IMR-90 (cell line): ENCODE measurements at regions not wholly inside any gene's neighbourhood (a gene's known extent, or its start where the extent isn't known, plus 50 kb on each side); places are given as distances from the start of the nearest gene placed in this dataset.

ENCODE experiments used
- ATAC-seq: fragments of 200-7000 bp; cut with Tn5 transposase; 2 replicates; pipeline ENCODE4 v1.9.1; 2020; ENCODE audit warnings: low read depth, mild to moderate bottlenecking, moderate library complexity
- BruUV-seq: library from RNA; stranded (reverse); fragments of 400-500 nt; replicated peaks from 2 replicates; lab custom pipeline; 2021; lab: Mats Ljungman, UMichigan
- CTCF ChIA-PET: fragments of 300-600 bp; formaldehyde crosslinking; extraction: SDS; loops from one replicate; lab custom pipeline; 2021; ENCODE audit warnings: antibody characterized with exemption; lab: Yijun Ruan, JAX
- POLR2A ChIA-PET: fragments of 300-600 bp; sonication (Branson Sonifier 250); formaldehyde crosslinking; loops from one replicate; lab custom pipeline; 2022; ENCODE audit warnings: antibody characterized with exemption; ENCODE audit not compliant: unreplicated experiment; lab: Charles Lee
- DNase-seq: peaks from one replicate; pipeline ENCODE4 v3.0.0; 2013
- H2AFZ ChIP-seq: replicated peaks from 2 replicates; pipeline ENCODE3; 2013; ENCODE audit warnings: low read length, mild to moderate bottlenecking; ENCODE audit not compliant: poor library complexity
- H2AK5ac ChIP-seq: 2 replicates; pipeline ENCODE4 v1.6.1; 2013; ENCODE audit warnings: low read depth, low read length, inconsistent platforms
- H2AK9ac ChIP-seq: replicated peaks from 2 replicates; pipeline ENCODE3; 2013; ENCODE audit warnings: mild to moderate bottlenecking, low read depth, low read length, moderate library complexity; ENCODE audit not compliant: poor library complexity
- H2BK120ac ChIP-seq: 2 replicates; pipeline ENCODE4 v1.6.1; 2013; ENCODE audit warnings: low read depth, low read length, inconsistent platforms
- H2BK15ac ChIP-seq: 3 replicates; pipeline ENCODE4 v1.6.1; 2013; ENCODE audit warnings: low read depth, low read length, inconsistent platforms
- H2BK20ac ChIP-seq: 2 replicates; pipeline ENCODE4 v1.6.1; 2013; ENCODE audit warnings: low read depth, mild to moderate bottlenecking, inconsistent platforms, low read length, moderate library complexity
- H2BK5ac ChIP-seq: 2 replicates; pipeline ENCODE4 v1.6.1; 2013; ENCODE audit warnings: mild to moderate bottlenecking, low read depth, low read length, inconsistent platforms; ENCODE audit not compliant: poor library complexity, severe bottlenecking
- H3K14ac ChIP-seq: replicated peaks from 2 replicates; pipeline ENCODE4 v1.6.1; 2013; ENCODE audit warnings: low read depth, low read length, inconsistent platforms
- H3K18ac ChIP-seq: 2 replicates; pipeline ENCODE4 v1.6.1; 2013; ENCODE audit warnings: low read depth, low read length, control low read depth
- H3K23ac ChIP-seq: 2 replicates; pipeline ENCODE4 v1.6.1; 2013; ENCODE audit warnings: low read depth, low read length, inconsistent platforms
- H3K27ac ChIP-seq: 2 replicates; pipeline ENCODE4 v1.5.1; 2013; ENCODE audit warnings: mild to moderate bottlenecking, control low read depth, low read length; ENCODE audit not compliant: insufficient read depth
- H3K27me3 ChIP-seq: 2 replicates; pipeline ENCODE4 v1.6.1; 2013; ENCODE audit warnings: low read length; ENCODE audit not compliant: control insufficient read depth, insufficient read depth
- H3K36me3 ChIP-seq: 2 replicates; pipeline ENCODE4 v1.6.1; 2013; ENCODE audit warnings: low read length, mixed read lengths; ENCODE audit not compliant: control insufficient read depth, insufficient read depth
- H3K4ac ChIP-seq: 2 replicates; pipeline ENCODE4 v1.6.1; 2013; ENCODE audit warnings: low read depth, low read length, inconsistent platforms
- H3K4me1 ChIP-seq: 2 replicates; pipeline ENCODE4 v1.6.1; 2013; ENCODE audit warnings: low read length, mixed read lengths; ENCODE audit not compliant: control insufficient read depth, insufficient read depth
- H3K4me2 ChIP-seq: 2 replicates; pipeline ENCODE4 v1.6.1; 2013; ENCODE audit warnings: low read depth, mild to moderate bottlenecking, control low read depth, low read length, moderate library complexity
- H3K4me3 ChIP-seq: 2 replicates; pipeline ENCODE4 v1.5.1; 2013; ENCODE audit warnings: low read depth, mild to moderate bottlenecking, control low read depth, low read length, moderate library complexity; ENCODE audit not compliant: insufficient read depth
- H3K56ac ChIP-seq: 2 replicates; pipeline ENCODE4 v1.6.1; 2013; ENCODE audit warnings: low read length, inconsistent platforms; ENCODE audit not compliant: insufficient read depth; ENCODE audit errors: extremely low read depth
- H3K79me1 ChIP-seq, 2 experiments: 2 replicates each; pipeline ENCODE4 v1.6.1; 2013; ENCODE audit warnings: low read length in 2 of 2, inconsistent platforms in 1 of 2, low read depth in 1 of 2
- H3K9ac ChIP-seq: 2 replicates; pipeline ENCODE4 v1.6.1; 2013; ENCODE audit warnings: low read depth, low read length, control low read depth
- H3K9me1 ChIP-seq: 2 replicates; pipeline ENCODE4 v1.6.1; 2013; ENCODE audit warnings: low read length, inconsistent platforms; ENCODE audit not compliant: insufficient read depth
- H3K9me3 ChIP-seq: 2 replicates; pipeline ENCODE4 v1.6.1; 2013; ENCODE audit warnings: low read length; ENCODE audit not compliant: control insufficient read depth, insufficient read depth
- H4K20me1 ChIP-seq: 2 replicates; pipeline ENCODE4 v1.6.1; 2013; ENCODE audit warnings: low read length, inconsistent platforms; ENCODE audit not compliant: insufficient read depth
- H4K5ac ChIP-seq: 2 replicates; pipeline ENCODE4 v1.6.1; 2013; ENCODE audit warnings: mild to moderate bottlenecking, low read depth, low read length, control low read depth
- H4K8ac ChIP-seq, 2 experiments: 2 replicates each; pipeline ENCODE4 v1.6.1; 2013; ENCODE audit warnings: low read depth in 2 of 2, low read length in 2 of 2, control low read depth in 1 of 2, inconsistent platforms in 1 of 2
- H4K91ac ChIP-seq: 2 replicates; pipeline ENCODE4 v1.6.1; 2013; ENCODE audit warnings: low read depth, low read length, inconsistent platforms; ENCODE audit not compliant: insufficient read depth
- MAFK ChIP-seq: IDR thresholded peaks from 2 replicates; pipeline ENCODE4 v1.6.1; 2012; ENCODE audit warnings: low read depth, low read length, improper control_type of control experiment
- WGBS, 2 experiments: methylation state at CpG; one replicate each; pipeline versions ENCODE4 v1.1.5 to v1.1.7; 2013; ENCODE audit warnings: missing lambda C conversion rate in 2 of 2; ENCODE audit not compliant: insufficient read length in 1 of 2; ENCODE audit errors: extremely low coverage in 2 of 2; 5-methylcytosine and 5-hydroxymethylcytosine counted together
- dilution Hi-C: fragments of 300-500 bp; cut with HindIII; formaldehyde crosslinking; loops from one replicate; pipeline ENCODE4 v1.14.3; 2018; ENCODE audit warnings: low sequenced_read_pairs; ENCODE audit not compliant: unreplicated experiment
- in situ Hi-C: fragments of 300-500 bp; cut with MboI; formaldehyde crosslinking; loops from 3 replicates; pipeline ENCODE4 v1.14.3; 2019; ENCODE audit warnings: low sequenced_read_pairs, inconsistent platforms, mixed read lengths
- intact Hi-C: fragments of 100-400 bp; cut with micrococcal nuclease; formaldehyde crosslinking; loops from 2 replicates; pipeline ENCODE4 v1.10.0; 2022

- no CpG with 5 or more reads among the region's 8 CpGs for WGBS, 2 experiments
- no TSS peak for BruUV-seq
- in situ Hi-C loops, result no loop called here
Measured at GRCh38 chr2:126802774-126803433, 95.8 kb upstream of the TEX51 start.

More at GRCh38 chr2:126802774-126803433, 95.8 kb upstream of the TEX51 start:
- Histone ChIP-seq H2BK5ac (no peak overlapping the region), H3K9me3 (no peaks in the 10 kb centered on the region), H3K36me3 (no peaks in the 10 kb centered on the region), H2BK15ac (no peak overlapping the region), H3K27me3 (no peaks in the 10 kb centered on the region), H2BK120ac (no peak overlapping the region), H3K27ac (no peak overlapping the region), H4K91ac (no peak overlapping the region), H3K9ac (no peak overlapping the region), H3K4me3 (no peak overlapping the region), H4K8ac (no peak overlapping the region), H4K5ac (no peak overlapping the region), H2AFZ (no peak overlapping the region), H3K4me1 (no peaks in the 10 kb centered on the region), H3K4me2 (no peak overlapping the region), H3K56ac (no peak overlapping the region), H3K23ac (no peak overlapping the region), H3K14ac (no peak overlapping the region), H3K4ac (no peak overlapping the region), H3K18ac (no peak overlapping the region), H2AK9ac (no peak overlapping the region), H2BK20ac (no peak overlapping the region), H2AK5ac (no peak overlapping the region), H3K79me1 (no peaks in the 10 kb centered on the region), H4K20me1 (no peaks in the 10 kb centered on the region), H3K9me1 (no peaks in the 10 kb centered on the region)
- DNase-seq, result no peak
- intact Hi-C loops (no loop called here), dilution Hi-C loops (no loop called here)
- ChIA-PET CTCF (no interaction called here), POLR2A (interaction anchor here (0.7 kb wide), 1 partner anchor 205 kb away, joined by 3 read pairs; no protein-coding TSS in a partner anchor)
- no peak for TF ChIP-seq MAFK
- ATAC-seq, result no peak
